Stimulated activated CD4-positive, alpha-beta T cell treated with anti-CD3 and anti-CD28 coated beads, Interleukin-2, amount 100 ng/mL, for 24 hours (primary cell): ENCODE measurements at regions not wholly inside any gene's neighbourhood (a gene's known extent, or its start where the extent isn't known, plus 50 kb on each side); places are given as distances from the start of the nearest gene placed in this dataset.

Experiments used
- DNase-seq, 2 donors: peaks; one replicate each; pipeline ENCODE4 v3.0.0-alpha.2; 2020

GRCh38 chr7:155217634-155218033, 80.0 kb upstream of the INSIG1 start:
- no peak for DNase-seq

- no peak for DNase-seq
Measured at GRCh38 chr7:155218276-155219153, 79.2 kb upstream of the INSIG1 start.

- no peak for DNase-seq
Measured at GRCh38 chr7:155219154-155219531, 78.5 kb upstream of the INSIG1 start.

GRCh38 chr7:155219947-155220769, 77.5 kb upstream of the INSIG1 start:
- no peak for DNase-seq

- no peak for DNase-seq
Measured at GRCh38 chr7:155220903-155221302, 76.8 kb upstream of the INSIG1 start.

- DNase-seq: no peak
Measured at GRCh38 chr7:155221547-155221946, 76.1 kb upstream of the INSIG1 start.

GRCh38 chr7:155222061-155222460, 75.6 kb upstream of the INSIG1 start:
- no peak for DNase-seq

GRCh38 chr7:155222573-155222972, 75.1 kb upstream of the INSIG1 start:
- no peak for DNase-seq

- no peak for DNase-seq
Measured at GRCh38 chr7:155223021-155223420, 74.7 kb upstream of the INSIG1 start.

- DNase-seq: no peak
Measured at GRCh38 chr7:155223503-155223902, 74.2 kb upstream of the INSIG1 start.

GRCh38 chr7:155224116-155224811, 73.4 kb upstream of the INSIG1 start:
- DNase-seq: no peak

- DNase-seq: no peak
Measured at GRCh38 chr7:155225095-155225494, 72.6 kb upstream of the INSIG1 start.

GRCh38 chr7:155225516-155225915, 72.2 kb upstream of the INSIG1 start:
- DNase-seq: no peak

GRCh38 chr7:155226261-155227003, 71.2 kb upstream of the INSIG1 start:
- no peak for DNase-seq

- no peak for DNase-seq
Measured at GRCh38 chr7:155227004-155227787, 70.5 kb upstream of the INSIG1 start.

- no peak for DNase-seq
Measured at GRCh38 chr7:155227788-155228458, 69.8 kb upstream of the INSIG1 start.

- DNase-seq: no peak
Measured at GRCh38 chr7:155228459-155228845, 69.2 kb upstream of the INSIG1 start.

- DNase-seq: no peak
Measured at GRCh38 chr7:155228894-155229293, 68.8 kb upstream of the INSIG1 start.

- no peak for DNase-seq
Measured at GRCh38 chr7:155229548-155230168, 68.0 kb upstream of the INSIG1 start.

- DNase-seq: no peak
Measured at GRCh38 chr7:155230169-155230593, 67.5 kb upstream of the INSIG1 start.
